Body of pancreas (tissue), 4 donors: ENCODE measurements at regions not wholly inside any gene's neighbourhood (a gene's known extent, or its start where the extent isn't known, plus 50 kb on each side); places are given as distances from the start of the nearest gene placed in this dataset.

Experiments used
- ATAC-seq: fragments of 150-250 bp; one replicate; pipeline ENCODE4 v1.9.1; 2016
- DNase-seq, 4 donors: peaks; one replicate each; pipeline ENCODE4 v3.0.0-alpha.2; 2019
- H3K27ac ChIP-seq, 4 donors: fragments of 200-600 bp; sonication (generic); 1 replicate in 3 of 4; 2 replicates in 1 of 4; pipeline versions ENCODE4 v1.5.1 to v1.6.1; 2016 to 2019; ENCODE audit warnings: mild to moderate bottlenecking in 1 of 4, mixed read lengths in 1 of 4, moderate library complexity in 1 of 4
- H3K27me3 ChIP-seq, 2 donors: fragments of 200-600 bp; sonication (generic); one replicate each; pipeline ENCODE4 v1.6.0; 2016; ENCODE audit warnings: mild to moderate bottlenecking in 1 of 2
- H3K36me3 ChIP-seq, 2 donors: fragments of 200-600 bp; sonication (generic); replicated peaks in 1 of 2; 2 replicates each; pipeline ENCODE4 v1.5.1; 2016; ENCODE audit warnings: low read depth in 2 of 2; ENCODE audit not compliant: insufficient read depth in 1 of 2
- H3K4me1 ChIP-seq: fragments of 200-600 bp; sonication (generic); one replicate; pipeline ENCODE4 v1.6.0; 2016
- H3K4me3 ChIP-seq, 2 donors: fragments of 200-600 bp; sonication (generic); 1 replicate in 1 of 2; 2 replicates in 1 of 2; pipeline ENCODE4 v1.5.1; 2016 to 2019
- H3K9me3 ChIP-seq, 3 donors: fragments of 200-600 bp; sonication (generic); 1 replicate in 2 of 3; 2 replicates in 1 of 3; pipeline ENCODE4 v1.5.1; 2016
- POLR2A ChIP-seq, 3 donors: fragments of 450-650 bp; IDR thresholded peaks; one replicate each; pipeline ENCODE4 v1.6.1; 2016; ENCODE audit warnings: antibody characterized with exemption in 3 of 3, mild to moderate bottlenecking in 2 of 3
- WGBS, 2 donors: methylation state at CpG; one replicate each; pipeline ENCODE4 v1.1.5; 2017; 5-methylcytosine and 5-hydroxymethylcytosine counted together
- intact Hi-C: fragments of 100-400 bp; cut with DNase I; formaldehyde crosslinking; loops from one replicate; pipeline ENCODE4 v1.15.1; 2023
- TF ChIP-seq, protein P1 (sequence below), 7 experiments: fragments of 450-650 bp in 4 of 7; fragments of 200-600 bp in 3 of 7; sonication (generic) in 3 of 7; IDR thresholded peaks; one replicate each; pipeline ENCODE4 v1.5.1; 2016 to 2019; ENCODE audit warnings: antibody characterized with exemption in 7 of 7

DNA sequence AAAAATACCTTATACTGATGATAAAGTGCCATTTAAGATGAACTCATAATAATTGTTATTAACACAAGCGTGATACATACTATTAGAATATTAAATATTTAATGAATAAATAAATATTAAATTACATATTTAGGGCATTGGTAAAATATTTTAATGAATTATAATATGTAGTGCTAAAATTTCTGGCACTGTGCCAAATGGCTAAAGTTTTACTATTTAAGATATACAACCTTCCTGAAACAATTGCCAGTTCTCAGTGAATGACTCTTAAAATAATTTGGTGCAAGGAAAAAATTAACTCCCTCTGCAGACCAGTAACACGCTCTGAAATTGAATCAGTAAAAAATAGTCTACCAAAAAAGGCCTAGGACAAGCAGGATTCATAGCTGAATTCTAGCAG lies 428.9 kb upstream of the ATXN7L3B start:
- WGBS, 2 donors = 72 to 77% methylated on average over 2 of the region's 2 CpGs

DNA sequence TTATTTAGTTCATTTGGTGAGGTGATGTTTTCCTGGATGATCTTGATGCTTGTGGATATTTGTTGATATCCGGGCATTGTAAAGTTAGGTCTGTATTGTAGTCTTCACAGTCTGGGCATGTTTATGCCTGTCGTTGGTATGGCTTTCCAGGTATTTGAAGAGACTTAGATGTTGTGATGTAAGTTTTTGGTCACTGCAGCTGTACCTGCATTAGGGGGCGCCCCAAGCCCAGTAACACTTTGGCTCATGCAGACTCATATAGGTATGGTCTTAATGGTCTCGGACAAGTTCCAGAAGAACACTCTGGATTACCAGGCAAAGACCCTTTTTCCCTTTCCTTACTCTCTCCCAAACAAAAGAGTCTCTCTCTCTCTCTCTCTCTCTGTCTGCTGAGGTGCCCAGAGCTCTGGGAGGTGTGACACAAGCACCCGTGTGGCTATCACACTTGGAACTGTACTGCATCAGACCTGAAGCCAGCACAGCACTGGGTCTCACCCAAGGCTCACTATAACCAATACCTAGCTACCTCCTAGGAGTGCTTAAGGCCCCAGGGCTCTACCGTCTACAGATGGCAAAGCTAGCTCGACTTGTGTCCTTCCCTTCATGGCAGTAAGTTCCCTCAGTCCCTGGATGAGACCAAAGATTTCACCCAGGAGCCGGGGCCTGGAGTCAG lies 425.8 kb upstream of the ATXN7L3B start:
- ATAC-seq (no peak), DNase-seq (peak in 2 of 4 donors; percentile 23 to 56)
- no peak overlapping the region for H3K4me3 ChIP-seq
- H3K36me3 ChIP-seq = no peaks in the 10 kb centered on the region
- 51 to 55% methylated on average over 6 to 8 of the region's 8 CpGs for WGBS, 2 donors
- H3K9me3 ChIP-seq = no peaks in the 10 kb centered on the region
- no peaks in the 10 kb centered on the region for H3K4me1 ChIP-seq
- no peak overlapping the region for H3K27ac ChIP-seq
- intact Hi-C loops = no loop called here
- TF ChIP-seq, protein P1, sequence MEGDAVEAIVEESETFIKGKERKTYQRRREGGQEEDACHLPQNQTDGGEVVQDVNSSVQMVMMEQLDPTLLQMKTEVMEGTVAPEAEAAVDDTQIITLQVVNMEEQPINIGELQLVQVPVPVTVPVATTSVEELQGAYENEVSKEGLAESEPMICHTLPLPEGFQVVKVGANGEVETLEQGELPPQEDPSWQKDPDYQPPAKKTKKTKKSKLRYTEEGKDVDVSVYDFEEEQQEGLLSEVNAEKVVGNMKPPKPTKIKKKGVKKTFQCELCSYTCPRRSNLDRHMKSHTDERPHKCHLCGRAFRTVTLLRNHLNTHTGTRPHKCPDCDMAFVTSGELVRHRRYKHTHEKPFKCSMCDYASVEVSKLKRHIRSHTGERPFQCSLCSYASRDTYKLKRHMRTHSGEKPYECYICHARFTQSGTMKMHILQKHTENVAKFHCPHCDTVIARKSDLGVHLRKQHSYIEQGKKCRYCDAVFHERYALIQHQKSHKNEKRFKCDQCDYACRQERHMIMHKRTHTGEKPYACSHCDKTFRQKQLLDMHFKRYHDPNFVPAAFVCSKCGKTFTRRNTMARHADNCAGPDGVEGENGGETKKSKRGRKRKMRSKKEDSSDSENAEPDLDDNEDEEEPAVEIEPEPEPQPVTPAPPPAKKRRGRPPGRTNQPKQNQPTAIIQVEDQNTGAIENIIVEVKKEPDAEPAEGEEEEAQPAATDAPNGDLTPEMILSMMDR (IDR thresholded peaks at IDR 0.05) = peak in 5 of 7 experiments; percentile 8 to 48 (median 33)
- no peak for TF ChIP-seq POLR2A (IDR thresholded peaks at IDR 0.05)
- no peaks in the 10 kb centered on the region for H3K27me3 ChIP-seq

More for the DNA sequence above, 428.9 kb upstream of the ATXN7L3B start:
- TF ChIP-seq POLR2A (IDR thresholded peaks at IDR 0.05) = no peak
- TF ChIP-seq, protein P1 (IDR thresholded peaks at IDR 0.05) = no peak
- no peaks in the 10 kb centered on the region for H3K27me3 ChIP-seq
- no peaks in the 10 kb centered on the region for H3K36me3 ChIP-seq
- H3K9me3 ChIP-seq = no peaks in the 10 kb centered on the region
- intact Hi-C loops = no loop called here
- H3K4me3 ChIP-seq = no peak overlapping the region
- no peaks in the 10 kb centered on the region for H3K4me1 ChIP-seq
- DNase-seq (no peak), ATAC-seq (no peak)
- no peak overlapping the region for H3K27ac ChIP-seq

GRCh38 chr12:74119811-74120362 lies 417.7 kb upstream of the ATXN7L3B start:
- intact Hi-C loops = no loop called here
- Histone ChIP-seq H3K36me3 (no peaks in the 10 kb centered on the region), H3K4me3 (no peak overlapping the region), H3K4me1 (no peaks in the 10 kb centered on the region), H3K9me3 (no peaks in the 10 kb centered on the region), H3K27ac (no peak overlapping the region), H3K27me3 (no peaks in the 10 kb centered on the region)
- TF ChIP-seq, protein P1 (IDR thresholded peaks at IDR 0.05) = no peak
- no peak for TF ChIP-seq POLR2A (IDR thresholded peaks at IDR 0.05)
- DNase-seq = no peak
- no peak for ATAC-seq

- ATAC-seq = no peak
- no peak for TF ChIP-seq POLR2A (IDR thresholded peaks at IDR 0.05)
- TF ChIP-seq, protein P1 (IDR thresholded peaks at IDR 0.05) = no peak
- WGBS, 2 donors = 42% methylated on average over 1 of the region's 1 CpG
Observed at GRCh38 chr12:74120644-74121043, 417.0 kb upstream of the ATXN7L3B start.

GRCh38 chr12:74129702-74130101 lies 407.9 kb upstream of the ATXN7L3B start:
- Histone ChIP-seq H3K9me3 (no peaks in the 10 kb centered on the region), H3K36me3 (no peaks in the 10 kb centered on the region), H3K27ac (no peak overlapping the region), H3K4me1 (no peaks in the 10 kb centered on the region), H3K27me3 (no peaks in the 10 kb centered on the region), H3K4me3 (no peak overlapping the region)
- intact Hi-C loops = no loop called here
- 43 to 68% methylated on average over 2 of the region's 2 CpGs for WGBS, 2 donors
- TF ChIP-seq, protein P1 (IDR thresholded peaks at IDR 0.05) = no peak
- no peak for DNase-seq
- ATAC-seq = no peak

More at GRCh38 chr12:74120644-74121043, 417.0 kb upstream of the ATXN7L3B start:
- Histone ChIP-seq H3K4me3 (no peak overlapping the region), H3K27me3 (no peaks in the 10 kb centered on the region), H3K36me3 (no peaks in the 10 kb centered on the region), H3K9me3 (no peaks in the 10 kb centered on the region), H3K27ac (no peak overlapping the region), H3K4me1 (no peaks in the 10 kb centered on the region)
- no peak for DNase-seq
- intact Hi-C loops = no loop called here
